H1 (cell line): ENCODE measurements at regions not wholly inside any gene's neighbourhood (a gene's known extent, or its start where the extent isn't known, plus 50 kb on each side); places are given as distances from the start of the nearest gene placed in this dataset.

Experiments used
- CTCF ChIA-PET: fragments of 300-600 bp; sonication (Branson Sonifier 250); formaldehyde crosslinking; loops from one replicate; lab custom pipeline; 2021; ENCODE audit not compliant: partially characterized antibody; lab: Charles Lee
- POLR2A ChIA-PET: fragments of 300-600 bp; sonication (Branson Sonifier 250); formaldehyde crosslinking; loops from one replicate; lab custom pipeline; 2021; ENCODE audit warnings: inconsistent platforms; ENCODE audit not compliant: partially characterized antibody; lab: Charles Lee
- DNase-seq, 2 experiments: peaks; one replicate each; pipeline versions ENCODE4 v3.0.0 to v3.0.0-alpha.2; 2010 to 2022; ENCODE audit warnings: low spot score in 2 of 2, low read depth in 1 of 2, mixed read lengths in 1 of 2
- FAIRE-seq: peaks from 2 replicates; lab custom pipeline; 2011; peaks lifted over from hg19 to GRCh38; lab: Jason Lieb, UNC
- H2AFZ ChIP-seq: 2 replicates; pipeline ENCODE4 v1.8.1; 2012; ENCODE audit warnings: low read length, inconsistent platforms
- H2AK5ac ChIP-seq: 2 replicates; pipeline ENCODE4 v1.6.1; 2013; ENCODE audit warnings: low read depth, low read length
- H2BK120ac ChIP-seq: replicated peaks from 2 replicates; pipeline ENCODE3; 2013; ENCODE audit warnings: low read depth, low read length, inconsistent platforms
- H2BK12ac ChIP-seq: 2 replicates; pipeline ENCODE4 v1.6.1; 2013; ENCODE audit warnings: low read depth, low read length
- H2BK15ac ChIP-seq: 2 replicates; pipeline ENCODE4 v1.6.1; 2013; ENCODE audit warnings: low read length
- H2BK20ac ChIP-seq: 2 replicates; pipeline ENCODE4 v1.6.1; 2013; ENCODE audit warnings: low read length
- H2BK5ac ChIP-seq: 2 replicates; pipeline ENCODE4 v1.6.1; 2013; ENCODE audit warnings: low read depth, low read length
- H3K14ac ChIP-seq: 2 replicates; pipeline ENCODE4 v1.6.1; 2013; ENCODE audit warnings: inconsistent platforms; ENCODE audit not compliant: insufficient read length
- H3K18ac ChIP-seq: 2 replicates; pipeline ENCODE4 v1.6.1; 2013; ENCODE audit warnings: low read length; ENCODE audit errors: extremely low read depth
- H3K23ac ChIP-seq: 2 replicates; pipeline ENCODE4 v1.6.1; 2013; ENCODE audit warnings: inconsistent platforms; ENCODE audit not compliant: insufficient read length
- H3K23me2 ChIP-seq: 2 replicates; pipeline ENCODE4 v1.6.1; 2013; ENCODE audit warnings: low read depth, low read length
- H3K27ac ChIP-seq: 2 replicates; pipeline ENCODE4 v1.6.1; 2011; ENCODE audit warnings: low read depth, low read length, inconsistent platforms
- H3K27me3 ChIP-seq, 4 experiments: replicated peaks in 1 of 4; 1 replicate in 1 of 4; 2 replicates in 3 of 4; pipeline versions ENCODE4 v1.6.1 to v1.8.1; 2011 to 2013; ENCODE audit warnings: low read length in 3 of 4, mild to moderate bottlenecking in 3 of 4, inconsistent platforms in 2 of 4, mixed read lengths in 2 of 4, moderate library complexity in 1 of 4; ENCODE audit not compliant: control insufficient read depth in 3 of 4, insufficient read depth in 3 of 4; ENCODE audit errors: extremely low read depth in 1 of 4
- H3K36me3 ChIP-seq, 4 experiments: 2 replicates each; pipeline versions ENCODE4 v1.6.1 to v1.8.1; 2011 to 2013; ENCODE audit warnings: mild to moderate bottlenecking in 4 of 4, low read length in 3 of 4, moderate library complexity in 2 of 4, control low read depth in 1 of 4, inconsistent platforms in 1 of 4; ENCODE audit not compliant: insufficient read depth in 4 of 4, control insufficient read depth in 2 of 4
- H3K4ac ChIP-seq: replicated peaks from 2 replicates; pipeline ENCODE3; 2013; ENCODE audit warnings: low read length, low read depth, mixed read lengths, inconsistent platforms; ENCODE audit not compliant: insufficient read length
- H3K4me1 ChIP-seq, 4 experiments: replicated peaks in 1 of 4; 1 replicate in 1 of 4; 2 replicates in 3 of 4; pipeline versions ENCODE4 v1.6.1 to v1.8.1; 2011 to 2013; ENCODE audit warnings: low read length in 3 of 4, inconsistent platforms in 2 of 4, mixed read lengths in 1 of 4; ENCODE audit not compliant: insufficient read depth in 4 of 4, control insufficient read depth in 3 of 4
- H3K4me2 ChIP-seq, 2 experiments: 2 replicates each; pipeline versions ENCODE4 v1.6.1 to v1.8.1; 2011 to 2013; ENCODE audit warnings: low read depth in 2 of 2, low read length in 2 of 2, control low read depth in 1 of 2, inconsistent platforms in 1 of 2, mild to moderate bottlenecking in 1 of 2; ENCODE audit not compliant: insufficient read depth in 1 of 2
- H3K4me3 ChIP-seq, 4 experiments: fragments of 200-600, 300-600 bp in 1 of 4; sonication (generic), shearing (Covaris generic), sonication (Bioruptor Twin) in 1 of 4; 2 replicates each; pipeline versions ENCODE4 v1.5.1 to v1.8.1; 2011 to 2016; ENCODE audit warnings: low read length in 4 of 4, low read depth in 3 of 4, control low read depth in 2 of 4, inconsistent platforms in 2 of 4, mild to moderate bottlenecking in 2 of 4, mixed read lengths in 1 of 4, moderate library complexity in 1 of 4; ENCODE audit not compliant: insufficient read depth in 2 of 4; ENCODE audit errors: extremely low read depth in 1 of 4
- H3K56ac ChIP-seq: replicated peaks from 2 replicates; pipeline ENCODE3; 2013; ENCODE audit warnings: low read depth, mild to moderate bottlenecking, mixed read lengths, low read length, inconsistent platforms; ENCODE audit not compliant: insufficient read length
- H3K79me1 ChIP-seq: 2 replicates; pipeline ENCODE4 v1.6.1; 2013; ENCODE audit warnings: low read depth, low read length, control low read depth
- H3K79me2 ChIP-seq, 2 experiments: 2 replicates each; pipeline versions ENCODE4 v1.6.1 to v1.8.1; 2012 to 2013; ENCODE audit warnings: low read length in 2 of 2, mild to moderate bottlenecking in 2 of 2, inconsistent platforms in 1 of 2; ENCODE audit not compliant: insufficient read depth in 2 of 2, control insufficient read depth in 1 of 2
- H3K9ac ChIP-seq, 4 experiments: replicated peaks in 1 of 4; 1 replicate in 1 of 4; 2 replicates in 3 of 4; pipeline versions ENCODE4 v1.6.1 to v1.8.1; 2011 to 2013; ENCODE audit warnings: low read depth in 3 of 4, low read length in 3 of 4, control low read depth in 2 of 4, mild to moderate bottlenecking in 2 of 4, moderate library complexity in 2 of 4, inconsistent platforms in 1 of 4; ENCODE audit errors: extremely low read depth in 1 of 4
- H3K9me3 ChIP-seq, 2 experiments: 2 replicates each; pipeline versions ENCODE4 v1.6.1 to v1.8.1; 2012 to 2013; ENCODE audit warnings: mild to moderate bottlenecking in 2 of 2, moderate library complexity in 2 of 2, control low read depth in 1 of 2, inconsistent platforms in 1 of 2, low read depth in 1 of 2, low read length in 1 of 2, mixed read lengths in 1 of 2; ENCODE audit not compliant: insufficient read depth in 2 of 2
- H4K20me1 ChIP-seq, 2 experiments: replicated peaks in 1 of 2; 2 replicates each; pipeline versions ENCODE3 to v1.8.1; 2011 to 2013; ENCODE audit warnings: inconsistent platforms in 2 of 2, low read length in 2 of 2, mild to moderate bottlenecking in 1 of 2; ENCODE audit not compliant: insufficient read depth in 2 of 2, control insufficient read depth in 1 of 2
- H4K5ac ChIP-seq: 2 replicates; pipeline ENCODE4 v1.6.1; 2013; ENCODE audit warnings: low read length, low read depth, mixed read lengths, inconsistent platforms; ENCODE audit not compliant: insufficient read length
- H4K8ac ChIP-seq: 2 replicates; pipeline ENCODE4 v1.8.0; 2013; ENCODE audit warnings: mild to moderate bottlenecking, moderate library complexity, low read length, inconsistent platforms; ENCODE audit not compliant: insufficient read depth; ENCODE audit errors: extremely low read depth
- H4K91ac ChIP-seq: replicated peaks from 2 replicates; pipeline ENCODE3; 2013; ENCODE audit warnings: low read length, mixed read lengths, inconsistent platforms; ENCODE audit not compliant: insufficient read length
- KDM1A ChIP-seq: fragments of 200-600, 300-600 bp; sonication (generic); IDR thresholded peaks from 2 replicates; pipeline ENCODE4 v1.7.1; 2016; ENCODE audit warnings: mild to moderate bottlenecking, low read length, borderline replicate concordance
- POLR2AphosphoS5 ChIP-seq: IDR thresholded peaks from 2 replicates; pipeline ENCODE4 v1.6.1; 2011; ENCODE audit warnings: low read depth, low read length
- RFX5 ChIP-seq: IDR thresholded peaks from 2 replicates; pipeline ENCODE4 v1.6.1; 2011; ENCODE audit warnings: low read depth, low read length, improper control_type of control experiment, borderline replicate concordance
- RXRA ChIP-seq: IDR thresholded peaks from 2 replicates; pipeline ENCODE4 v1.6.1; 2011; ENCODE audit warnings: low read depth, mild to moderate bottlenecking, low read length, moderate library complexity; ENCODE audit not compliant: insufficient read depth
- SIN3A ChIP-seq, 2 experiments: IDR thresholded peaks in 1 of 2; conservative IDR thresholded peaks in 1 of 2; 2 replicates each; pipeline ENCODE4 v1.6.1; 2011 to 2012; ENCODE audit warnings: low read length in 2 of 2, improper control_type of control experiment in 1 of 2, low read depth in 1 of 2, mild to moderate bottlenecking in 1 of 2
- SRF ChIP-seq: IDR thresholded peaks from 2 replicates; pipeline ENCODE4 v1.6.1; 2011; ENCODE audit warnings: mild to moderate bottlenecking, low read depth, low read length, moderate library complexity
- TAF7 ChIP-seq: optimal IDR thresholded peaks from 2 replicates; pipeline ENCODE3; 2011; ENCODE audit warnings: low read depth, mild to moderate bottlenecking, inconsistent platforms, low read length, moderate library complexity, borderline replicate concordance
- WGBS, 2 experiments: shearing (Covaris generic) in 1 of 2; methylation state at CpG; one replicate each; pipeline versions ENCODE4 v1.1.6 to v1.1.7; 2013 to 2015; ENCODE audit warnings: low lambda C conversion rate in 2 of 2, mixed read lengths in 2 of 2, inconsistent platforms in 1 of 2, low coverage in 1 of 2, missing lambda C conversion rate in 1 of 2; ENCODE audit not compliant: insufficient replicate concordance in 2 of 2, insufficient coverage in 1 of 2, insufficient read length in 1 of 2; ENCODE audit errors: extremely low coverage in 1 of 2, missing lambda C conversion rate in 1 of 2; 5-methylcytosine and 5-hydroxymethylcytosine counted together

- H3K4ac ChIP-seq = no peak overlapping the region
- no peak for TF ChIP-seq KDM1A
- TF ChIP-seq RFX5 = no peak
- TF ChIP-seq POLR2AphosphoS5 = no peak
- TF ChIP-seq SRF = no peak
- TF ChIP-seq RXRA = no peak
- no peak for TF ChIP-seq SIN3A (conservative IDR thresholded peaks at IDR 0.05 in 1 of 2, IDR thresholded peaks at IDR 0.05 in 1 of 2; ENCODE audit: low read depth in 1 of 2, low read length in 2 of 2)
- TF ChIP-seq TAF7 = no peak
- no peaks in the 10 kb centered on the region for H3K9me3 ChIP-seq
- WGBS, 2 experiments = 97% methylated on average over 6 of the region's 6 CpGs; no CpG with 5 or more reads in 1 of the 2 experiments
- H3K79me2 ChIP-seq = no peaks in the 10 kb centered on the region
- no peaks in the 10 kb centered on the region for H3K79me1 ChIP-seq
- H3K18ac ChIP-seq = no peak overlapping the region
- no peak overlapping the region for H4K8ac ChIP-seq
- H3K4me1 ChIP-seq = no peaks in the 10 kb centered on the region
- no peak overlapping the region for H3K9ac ChIP-seq
- H3K4me2 ChIP-seq = no peak overlapping the region
- no peak overlapping the region for H2BK15ac ChIP-seq
- no peak overlapping the region for H4K91ac ChIP-seq
- H3K36me3 ChIP-seq = no peaks in the 10 kb centered on the region
- no peak for DNase-seq
- POLR2A ChIA-PET = no interaction called here
- no peak overlapping the region for H2BK12ac ChIP-seq
- no peak for FAIRE-seq
- no peak overlapping the region for H4K5ac ChIP-seq
- no peaks in the 10 kb centered on the region; the same call in 1 of the 2 replicates for H3K23me2 ChIP-seq
- no peak overlapping the region for H2AK5ac ChIP-seq
- H2AFZ ChIP-seq = no peak overlapping the region
- H3K4me3 ChIP-seq = no peak overlapping the region
- no peaks in the 10 kb centered on the region for H4K20me1 ChIP-seq
- no peak overlapping the region for H3K14ac ChIP-seq
- CTCF ChIA-PET = interaction anchor here (1.3 to 1.5 kb wide), 2 partner anchors 10 kb away, joined by 3 read pairs; no protein-coding TSS in a partner anchor
- no peak overlapping the region for H3K56ac ChIP-seq
- no peaks in the 10 kb centered on the region for H3K27me3 ChIP-seq
- H3K23ac ChIP-seq = no peak overlapping the region
- no peak overlapping the region for H3K27ac ChIP-seq
- no peak overlapping the region for H2BK20ac ChIP-seq
- no peak overlapping the region for H2BK5ac ChIP-seq
- no peak overlapping the region for H2BK120ac ChIP-seq
These were observed 275.0 kb upstream of the SLCO3A1 start for GRCh38 chr15:91578511-91578910.
